GM21447 (cell line): ENCODE measurements at regions not wholly inside any gene's neighbourhood (a gene's known extent, or its start where the extent isn't known, plus 50 kb on each side); places are given as distances from the start of the nearest gene placed in this dataset.
"Not testable (repeated sequence)": the region's sequence is repeated elsewhere in the genome, so short reads cannot be mapped to it uniquely, and the experiment has no call there.

Experiments used
- ATAC-seq: cut with Tn5 transposase; IDR thresholded peaks from one replicate; pipeline ENCODE4 v1.9.1; 2021; ENCODE audit not compliant: unreplicated experiment

- no peak for ATAC-seq
Measured at GRCh38 chr9:117775591-117775990, 71.4 kb downstream of the TLR4 start.

GRCh38 chr9:117777823-117778222, 73.6 kb downstream of the TLR4 start:
- ATAC-seq, result no peak

- ATAC-seq, result no peak
Measured at GRCh38 chr9:117779760-117780159, 75.6 kb downstream of the TLR4 start.

GRCh38 chr9:117782931-117783788, 79.0 kb downstream of the TLR4 start:
- ATAC-seq, result peak; percentile 77

GRCh38 chr9:117783828-117784227, 79.6 kb downstream of the TLR4 start:
- peak; percentile 84 for ATAC-seq

- no peak for ATAC-seq
Measured at GRCh38 chr9:117784996-117785395, 80.8 kb downstream of the TLR4 start.

- ATAC-seq, result no peak
Measured at GRCh38 chr9:117787746-117788145, 83.5 kb downstream of the TLR4 start.

- no peak for ATAC-seq
Measured at GRCh38 chr9:117795271-117795670, 91.1 kb downstream of the TLR4 start.

GRCh38 chr9:117796681-117797080, 92.5 kb downstream of the TLR4 start:
- ATAC-seq, result no peak

GRCh38 chr9:117800389-117800788, 96.2 kb downstream of the TLR4 start:
- ATAC-seq, result no peak

GRCh38 chr9:117809751-117810150, 105.5 kb downstream of the TLR4 start:
- ATAC-seq, result no peak

GRCh38 chr9:117815315-117815714, 111.1 kb downstream of the TLR4 start:
- ATAC-seq, result no peak

- no peak for ATAC-seq
Measured at GRCh38 chr9:117815948-117816347, 111.7 kb downstream of the TLR4 start.

GRCh38 chr9:117821954-117822353, 117.8 kb downstream of the TLR4 start:
- ATAC-seq, result no peak

- no peak for ATAC-seq
Measured at GRCh38 chr9:117823576-117823975, 119.4 kb downstream of the TLR4 start.

- ATAC-seq, result peak; percentile 99
Measured at GRCh38 chr9:117825609-117826347, 121.6 kb downstream of the TLR4 start.

- no peak for ATAC-seq
Measured at GRCh38 chr9:117826837-117827236, 122.6 kb downstream of the TLR4 start.

GRCh38 chr9:117827456-117827855, 123.3 kb downstream of the TLR4 start:
- no peak for ATAC-seq

- ATAC-seq, result no peak
Measured at GRCh38 chr9:117828466-117828865, 124.3 kb downstream of the TLR4 start.

GRCh38 chr9:117835798-117836197, 131.6 kb downstream of the TLR4 start:
- ATAC-seq, result peak; percentile 86

GRCh38 chr9:117839862-117840261, 135.7 kb downstream of the TLR4 start:
- ATAC-seq, result no peak

GRCh38 chr9:117851836-117852461, 147.7 kb downstream of the TLR4 start:
- not testable (repeated sequence) for ATAC-seq
